ENCODE measurements at regions not wholly inside any gene's neighbourhood (a gene's known extent, or its start where the extent isn't known, plus 50 kb on each side); places are given as distances from the start of the nearest gene placed in this dataset.

- TF ChIP-seq ZNF207 (IDR thresholded peaks at IDR 0.05; ENCODE audit: borderline replicate concordance) (no peak), MAX (IDR thresholded peaks at IDR 0.05) (no peak), CREB1 (IDR thresholded peaks at IDR 0.05) (peak; percentile 79), CREB1 (CRISPR knock-in tag; IDR thresholded peaks at IDR 0.05) (no peak), EZH2 (conservative IDR thresholded peaks at IDR 0.05; ENCODE audit: low read depth, low read length) (no peak), CEBPB (IDR thresholded peaks at IDR 0.05; ENCODE audit: borderline replicate concordance, low read depth, low read length) (no peak)
Measured at GRCh38 chr14:40232302-40232701, 800.1 kb upstream of the FBXO33 start.

Measured in HepG2 (cell line).